ENCODE measurements at regions not wholly inside any gene's neighbourhood (a gene's known extent, or its start where the extent isn't known, plus 50 kb on each side); places are given as distances from the start of the nearest gene placed in this dataset.

DNA sequence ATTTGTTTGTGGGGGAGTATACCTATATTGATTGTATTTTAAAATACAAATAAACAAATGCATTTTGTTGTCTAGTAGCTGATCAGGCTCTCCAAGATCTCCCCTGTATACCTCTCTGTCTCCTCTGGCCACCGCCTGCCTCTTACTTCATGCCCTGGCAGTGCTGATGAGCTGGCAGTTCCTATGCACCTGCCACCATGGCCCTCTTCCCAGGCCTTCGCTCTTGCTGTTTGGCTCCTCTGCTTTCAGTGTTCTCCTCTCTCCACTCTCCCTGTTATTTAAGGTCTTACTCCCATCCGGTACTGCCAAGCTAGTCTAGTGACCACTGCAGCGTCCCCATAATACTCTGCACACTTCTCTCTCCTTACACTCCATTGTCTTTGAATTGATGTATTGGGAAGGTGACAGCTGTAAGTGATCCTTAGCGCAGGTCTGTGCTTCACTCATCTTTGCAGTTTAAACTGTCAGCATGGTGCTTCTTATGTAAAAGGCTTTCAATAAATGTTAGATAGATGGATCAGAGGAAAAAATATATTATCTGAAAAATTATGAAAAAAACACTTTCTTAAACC, 88.1 kb upstream of the ATP1A1 start:
- TF ChIP-seq POLR2A (IDR thresholded peaks at IDR 0.05) (no peak), EP300 (IDR thresholded peaks at IDR 0.05; ENCODE audit: low read depth) (no peak)

All from transverse colon (tissue), 1 donor.